Stimulated activated CD4-positive, alpha-beta T cell treated with anti-CD3 and anti-CD28 coated beads, Interleukin-4, amount 100 ng/mL, for 1 hour (primary cell): ENCODE measurements at regions not wholly inside any gene's neighbourhood (a gene's known extent, or its start where the extent isn't known, plus 50 kb on each side); places are given as distances from the start of the nearest gene placed in this dataset.
"Not testable (repeated sequence)": the region's sequence is repeated elsewhere in the genome, so short reads cannot be mapped to it uniquely, and the experiment has no call there.

Source experiments
- DNase-seq: peaks from one replicate; pipeline ENCODE4 v3.0.0-alpha.2; 2020

DNA sequence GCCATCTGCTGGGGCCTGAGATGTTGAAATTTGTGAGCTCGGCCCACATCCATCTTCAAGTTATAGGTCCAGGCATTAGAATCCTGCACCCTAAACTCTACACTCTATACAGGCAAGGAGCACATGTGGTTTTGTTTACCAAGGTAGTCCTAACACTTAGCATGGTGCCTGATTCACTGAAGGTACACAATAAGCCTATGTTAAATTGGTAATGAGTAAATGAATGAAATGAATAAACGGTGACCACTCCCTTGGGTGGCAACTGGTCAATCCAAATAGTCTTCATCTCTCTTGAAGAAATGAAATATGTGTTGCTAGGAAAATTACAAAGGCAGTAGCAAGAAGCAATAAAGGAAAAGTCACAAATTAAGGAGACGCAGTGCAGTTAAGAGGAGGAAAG is 359.3 kb upstream of the UBE2E2 start:
- DNase-seq: no peak

DNA sequence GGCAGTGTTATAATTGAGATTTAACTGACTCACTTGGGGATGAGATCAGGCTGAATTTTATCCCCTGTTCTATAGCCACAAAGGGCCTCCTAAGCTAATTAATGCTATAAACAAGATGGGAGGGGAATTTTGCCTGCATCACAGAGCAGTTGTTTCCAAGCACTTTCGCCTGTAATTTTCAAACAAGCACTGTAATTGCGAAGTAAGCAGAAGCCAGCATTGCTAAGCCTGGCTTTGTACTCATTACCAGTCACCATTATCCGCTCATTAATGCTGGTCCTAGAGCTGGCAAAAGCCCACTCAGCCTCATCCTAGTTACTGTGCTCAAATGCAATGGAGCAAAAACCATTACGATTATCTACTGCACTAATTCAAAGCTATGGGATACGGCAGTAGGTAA is 356.6 kb upstream of the UBE2E2 start:
- DNase-seq: no peak

DNA sequence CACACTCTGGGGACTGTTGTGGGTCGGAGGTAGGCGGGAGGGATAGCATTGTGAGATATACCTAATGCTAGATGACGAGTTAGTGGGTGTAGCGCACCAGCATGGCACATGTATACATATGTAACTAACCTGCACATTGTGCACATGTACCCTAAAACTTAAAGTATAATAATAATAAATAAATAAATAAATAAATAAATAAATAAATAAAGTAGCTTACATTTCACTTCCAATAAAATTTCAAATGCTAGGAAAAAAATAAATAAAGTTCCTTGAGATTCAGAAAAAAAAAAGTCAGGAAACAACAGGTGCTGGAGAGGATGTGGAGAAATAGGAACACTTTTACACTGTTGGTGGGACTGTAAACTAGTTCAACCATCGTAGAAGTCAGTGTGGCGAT is 353.5 kb upstream of the UBE2E2 start:
- DNase-seq: not testable (repeated sequence)

DNA sequence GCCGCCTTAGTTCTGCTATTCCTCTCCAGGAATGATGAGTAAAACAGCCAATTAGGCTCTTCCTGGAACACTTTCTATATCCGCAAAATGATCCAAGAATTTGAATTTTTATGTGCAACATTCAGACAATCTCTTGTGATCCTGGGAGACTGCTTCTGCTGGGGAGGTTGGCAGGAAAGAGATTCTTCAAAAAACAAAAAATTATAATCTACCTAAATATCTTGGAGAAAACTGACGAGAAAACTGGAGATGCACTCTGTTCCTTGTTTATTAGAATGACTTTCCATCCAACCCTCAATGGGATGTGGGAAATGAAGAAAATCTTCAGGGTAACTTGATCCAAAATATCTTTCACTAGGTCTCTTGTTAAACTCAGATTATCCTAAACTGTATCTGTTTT is 346.3 kb upstream of the UBE2E2 start:
- DNase-seq: no peak

DNA sequence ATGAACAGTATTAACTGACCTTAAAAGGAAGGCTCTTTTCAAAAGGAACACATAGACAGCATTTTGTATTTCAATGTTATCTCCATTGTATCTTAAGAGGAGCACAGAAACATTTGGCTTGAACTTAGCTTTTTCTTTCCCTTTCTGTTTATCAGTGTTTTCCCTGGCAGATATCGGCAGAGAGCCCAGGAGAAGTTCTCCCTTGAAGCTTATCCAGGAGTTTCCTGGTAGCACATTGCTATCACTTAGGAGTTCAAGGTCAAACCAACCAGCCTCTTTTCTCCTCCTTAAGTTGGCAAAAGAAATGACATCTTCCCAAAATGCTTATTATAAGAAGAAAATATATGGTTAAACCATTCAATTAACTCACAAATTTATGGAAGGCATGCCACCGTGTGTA is 344.6 kb upstream of the UBE2E2 start:
- no peak for DNase-seq

DNA sequence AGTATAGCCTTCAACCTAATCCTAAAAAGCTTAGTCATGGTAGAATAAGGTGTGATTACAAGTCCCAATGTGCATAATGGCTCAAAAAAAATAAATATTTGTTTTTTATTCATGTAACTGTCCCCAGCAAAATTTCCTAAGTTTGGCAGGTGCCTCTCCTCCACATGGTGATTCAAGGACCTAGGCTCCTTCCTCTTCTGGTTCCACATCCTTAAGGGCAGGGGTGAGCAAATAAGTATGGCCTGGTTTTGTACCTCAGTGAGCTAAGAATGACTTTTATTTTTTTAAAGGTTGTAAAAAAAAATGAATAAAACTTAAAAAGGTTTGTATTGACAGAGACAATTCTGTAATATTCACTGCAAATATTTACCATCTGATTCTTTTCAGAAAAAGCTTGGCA is 343.5 kb upstream of the UBE2E2 start:
- DNase-seq: no peak

DNA sequence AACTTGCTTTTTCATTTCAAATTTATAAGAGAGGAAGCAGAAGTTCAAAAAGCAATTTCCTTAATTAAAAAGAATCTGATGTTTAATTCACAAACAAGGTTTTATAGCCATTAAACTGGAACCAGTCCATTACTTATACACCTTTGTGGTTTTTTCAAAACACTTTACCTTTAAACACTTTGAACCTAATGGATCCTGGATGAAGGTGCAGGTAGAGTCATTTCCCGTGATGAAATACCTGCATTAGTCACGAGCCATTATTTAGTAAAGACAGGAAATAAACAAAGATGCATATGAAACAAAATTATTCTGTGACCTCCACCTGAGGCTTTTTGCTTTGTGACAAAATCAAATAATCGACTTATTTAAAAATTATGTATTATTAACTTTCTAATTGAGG is 341.7 kb upstream of the UBE2E2 start:
- no peak for DNase-seq

DNA sequence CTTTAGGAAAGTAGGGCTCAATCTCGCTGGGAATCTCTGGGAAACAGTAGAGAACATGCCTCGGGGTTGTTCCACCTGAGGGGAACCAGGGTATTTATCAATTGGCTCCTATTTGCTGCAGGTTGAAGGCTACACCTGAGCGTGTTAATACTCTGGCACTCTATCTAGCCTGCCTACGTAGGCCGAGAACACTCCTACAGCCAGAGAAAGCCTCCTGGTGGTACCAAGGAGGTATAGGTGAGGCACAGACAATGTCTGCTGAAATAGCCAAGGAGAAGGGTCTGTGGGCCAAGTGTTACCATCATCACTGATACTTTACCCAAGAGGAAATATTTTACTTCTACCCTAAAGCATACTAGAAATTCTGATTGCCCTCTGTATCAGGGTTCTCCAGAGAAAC is 341.0 kb upstream of the UBE2E2 start:
- DNase-seq: no peak

DNA sequence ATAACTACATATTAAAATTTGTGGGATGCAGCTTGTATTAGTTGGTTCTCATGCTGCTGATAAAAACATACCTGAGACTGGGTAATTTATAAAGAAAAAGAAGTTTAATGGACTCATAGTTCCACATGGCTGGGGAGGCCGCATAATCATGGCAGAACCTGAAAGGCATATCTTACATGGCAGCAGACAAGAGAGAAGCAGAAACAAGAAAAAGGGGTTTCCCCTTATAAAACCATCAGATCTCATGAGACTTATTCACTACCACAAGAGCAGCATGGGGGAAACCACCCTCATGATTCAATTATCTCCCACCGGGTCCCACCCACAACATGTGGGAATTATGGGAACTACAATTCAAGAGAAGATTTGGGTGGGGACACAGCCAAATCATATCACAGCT is 320.3 kb upstream of the UBE2E2 start:
- not testable (repeated sequence) for DNase-seq

DNA sequence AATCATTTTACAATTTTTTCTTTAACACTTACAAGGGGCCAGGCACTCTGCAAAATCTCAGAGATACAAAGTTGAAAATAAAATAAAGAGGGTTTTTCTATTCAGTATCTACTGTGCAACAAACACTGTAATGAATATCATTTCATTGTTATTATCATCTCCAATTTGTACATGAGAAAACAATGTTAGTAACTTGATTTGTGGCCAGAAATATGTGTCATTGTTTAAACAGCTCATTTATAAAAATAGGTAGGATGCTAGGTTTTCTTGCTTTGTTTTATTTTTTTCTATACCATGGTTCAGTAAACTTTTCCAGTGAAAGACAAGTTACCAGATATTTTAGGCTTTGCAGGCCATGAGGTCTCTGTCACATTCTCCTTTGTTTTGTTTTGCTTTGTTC is 318.1 kb upstream of the UBE2E2 start:
- no peak for DNase-seq

DNA sequence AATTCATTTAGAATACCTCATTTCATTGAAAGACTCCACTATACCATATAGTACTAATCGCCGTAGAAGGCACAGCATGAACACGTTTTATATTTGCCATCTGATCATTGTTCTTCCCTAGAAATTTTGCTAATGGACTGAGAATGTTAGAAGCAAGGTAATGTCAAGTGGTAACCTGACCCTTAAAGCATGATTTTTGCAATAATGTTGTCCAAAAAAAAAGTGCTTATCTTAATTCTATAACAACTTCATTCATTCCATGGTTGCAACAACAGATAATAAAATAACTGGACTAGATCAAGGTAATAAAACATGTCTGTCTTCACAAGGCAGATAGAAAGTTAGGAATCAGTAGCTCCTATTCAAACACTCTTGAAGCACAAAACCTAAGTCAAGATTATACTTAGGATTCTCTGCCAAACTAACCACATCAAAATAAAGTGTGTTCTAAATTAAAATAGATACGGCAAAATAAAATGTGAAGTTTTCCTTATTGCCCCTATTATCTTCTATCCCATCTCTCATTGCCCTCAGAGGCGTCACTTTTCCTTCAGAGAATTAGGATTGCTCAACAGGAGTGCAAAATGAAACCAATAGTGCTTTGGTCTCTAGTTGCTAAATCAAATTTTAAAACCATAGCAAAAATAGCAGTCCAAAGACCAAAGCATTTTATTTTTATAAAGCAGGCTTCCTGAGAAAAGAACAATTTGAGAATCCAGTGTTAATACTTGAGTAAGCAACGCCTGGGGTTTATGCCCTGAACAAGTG is 317.4 kb upstream of the UBE2E2 start:
- DNase-seq: no peak

DNA sequence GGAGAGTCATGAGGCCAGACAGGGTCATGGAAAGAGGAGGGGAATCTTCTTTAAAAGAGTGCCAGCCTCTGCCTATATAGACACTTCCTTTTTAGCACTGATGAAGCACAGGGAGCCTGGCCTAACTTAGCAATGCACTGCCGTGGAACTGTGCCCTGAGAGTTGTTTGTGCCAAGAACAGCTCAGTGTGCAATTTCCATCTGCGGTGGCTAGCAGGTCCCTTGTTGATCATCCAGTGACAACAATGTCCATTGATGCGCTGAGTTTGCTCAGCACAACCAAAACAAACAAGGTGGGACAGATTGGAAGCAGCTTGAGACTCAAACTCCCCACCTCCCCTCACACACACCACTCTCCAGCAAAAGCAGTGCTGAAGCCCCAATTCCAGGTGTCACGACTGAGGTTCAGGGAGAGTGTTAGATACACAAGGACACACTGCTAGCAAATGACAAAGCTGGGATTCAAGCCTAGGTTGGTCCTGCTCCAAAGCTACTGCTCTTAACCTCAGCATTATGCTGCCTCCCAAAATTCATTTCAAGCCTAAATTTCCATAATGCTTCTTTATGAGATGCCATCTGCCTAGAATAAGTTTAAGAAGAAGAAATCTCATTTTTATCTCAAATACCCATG is 316.6 kb upstream of the UBE2E2 start:
- no peak for DNase-seq

DNA sequence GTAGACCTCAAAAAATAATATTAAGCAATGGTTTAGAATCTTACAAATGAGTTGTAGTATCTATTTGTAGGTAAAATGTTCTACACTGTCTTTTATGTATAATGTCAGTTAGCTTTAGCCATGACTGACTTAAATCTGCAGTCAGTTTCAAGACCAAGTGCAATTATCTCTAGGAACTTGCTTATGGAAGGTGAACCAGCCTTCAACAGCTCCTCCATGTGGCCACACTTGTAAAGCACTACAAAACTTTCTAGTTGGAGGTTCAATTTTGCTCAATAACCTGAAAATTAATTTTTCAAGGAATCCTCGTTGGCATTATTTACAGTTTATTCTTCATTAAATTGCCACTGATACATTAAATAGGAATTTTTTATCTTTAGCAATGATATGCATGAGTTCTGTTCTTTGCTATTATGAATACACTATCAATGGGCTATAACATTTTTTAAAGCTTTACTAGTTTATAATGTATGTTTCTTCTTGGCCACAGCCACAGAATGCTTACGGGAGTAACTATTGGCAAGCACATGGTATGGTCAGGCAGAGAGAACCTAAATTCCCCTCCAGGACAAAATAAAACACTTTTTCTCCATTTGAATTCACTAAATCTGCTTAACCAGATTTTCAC is 315.3 kb upstream of the UBE2E2 start:
- no peak for DNase-seq

DNA sequence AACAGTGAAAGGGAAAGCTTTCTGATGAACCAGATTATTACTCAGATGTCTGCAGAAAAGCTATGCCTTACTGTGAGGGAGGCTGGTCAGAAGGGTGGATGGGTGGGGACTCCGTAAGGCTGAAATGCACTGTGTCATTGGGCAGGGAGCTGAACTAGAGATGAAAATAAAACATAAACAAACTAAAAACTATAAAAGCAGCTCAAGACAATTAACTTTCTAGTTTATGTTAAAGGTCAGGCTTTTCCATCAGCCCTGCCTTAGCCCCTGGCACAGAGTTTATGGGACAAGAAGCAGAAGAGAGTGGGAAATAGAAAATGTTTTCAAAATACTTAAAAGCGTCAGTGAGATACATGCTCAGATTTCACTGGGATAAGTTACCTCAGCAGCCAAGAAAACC is 310.0 kb upstream of the UBE2E2 start:
- no peak for DNase-seq

DNA sequence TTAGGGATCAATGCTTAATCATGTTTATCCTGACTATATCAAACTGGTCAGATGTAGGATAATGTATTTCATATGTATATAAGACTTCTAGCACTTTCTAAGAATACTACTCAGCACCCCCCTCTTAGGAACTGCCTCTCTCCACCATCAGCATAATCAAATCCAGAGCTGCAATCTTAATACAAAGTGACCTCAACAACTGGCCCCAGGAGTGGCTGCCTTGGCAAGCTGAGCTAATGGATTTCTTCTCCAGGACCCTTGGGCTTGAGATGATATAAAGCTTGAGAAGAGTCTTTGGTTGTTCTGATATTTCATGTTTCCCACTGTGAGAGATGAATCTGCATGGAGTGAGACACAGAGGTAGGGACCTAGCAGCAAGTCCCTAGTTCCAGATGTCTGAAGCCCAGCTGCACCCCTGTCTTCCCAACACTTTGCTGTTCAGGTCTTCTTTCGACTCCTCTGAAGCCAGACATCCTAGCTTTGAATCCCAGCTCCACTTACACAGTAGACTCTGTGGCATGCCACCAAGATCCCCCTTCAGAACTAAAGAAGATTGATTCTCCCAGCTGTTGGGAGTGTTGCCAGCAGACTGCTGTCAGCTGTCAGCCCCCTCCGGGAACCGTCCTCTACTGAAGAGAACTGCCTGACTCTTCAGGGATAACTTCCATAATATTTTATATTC is 309.3 kb upstream of the UBE2E2 start:
- no peak for DNase-seq

DNA sequence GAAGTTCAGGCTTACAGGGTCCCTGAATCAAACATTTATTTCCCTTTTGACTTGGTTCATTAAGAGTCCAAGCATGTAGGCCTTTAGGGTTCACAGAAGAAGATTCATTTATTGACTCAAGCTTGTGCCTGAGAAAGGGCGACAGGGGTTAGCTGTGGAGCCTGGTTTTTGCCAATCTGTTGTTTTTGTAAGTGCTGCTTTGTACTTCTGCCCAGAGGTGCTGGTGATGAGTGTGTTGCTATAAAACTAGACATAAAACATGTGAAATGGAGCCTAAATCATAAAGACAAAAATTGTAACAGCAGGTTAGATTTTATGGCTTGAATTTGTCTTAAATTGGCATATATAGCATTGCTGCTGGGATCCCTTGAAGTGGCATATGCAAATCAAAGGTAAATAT is 308.3 kb upstream of the UBE2E2 start:
- DNase-seq: no peak

DNA sequence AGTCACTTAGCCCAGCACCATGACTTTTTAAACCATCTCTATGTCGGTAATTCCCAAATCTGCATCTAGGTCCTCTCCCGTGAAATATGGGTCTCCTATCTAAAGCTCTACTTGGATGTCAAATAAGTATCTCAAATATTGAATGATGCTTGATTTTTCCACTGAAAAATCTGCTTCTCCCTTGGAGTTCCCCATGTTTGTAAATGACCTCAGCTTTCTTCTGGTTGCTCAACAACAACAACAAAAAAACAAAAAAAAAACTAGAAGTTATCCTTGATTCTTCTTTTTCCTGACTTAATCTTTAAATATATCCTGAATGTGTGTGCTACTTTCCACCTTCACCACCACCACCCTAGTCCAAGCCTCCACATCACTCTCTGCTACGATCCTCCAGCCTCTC is 307.5 kb upstream of the UBE2E2 start:
- DNase-seq: no peak

DNA sequence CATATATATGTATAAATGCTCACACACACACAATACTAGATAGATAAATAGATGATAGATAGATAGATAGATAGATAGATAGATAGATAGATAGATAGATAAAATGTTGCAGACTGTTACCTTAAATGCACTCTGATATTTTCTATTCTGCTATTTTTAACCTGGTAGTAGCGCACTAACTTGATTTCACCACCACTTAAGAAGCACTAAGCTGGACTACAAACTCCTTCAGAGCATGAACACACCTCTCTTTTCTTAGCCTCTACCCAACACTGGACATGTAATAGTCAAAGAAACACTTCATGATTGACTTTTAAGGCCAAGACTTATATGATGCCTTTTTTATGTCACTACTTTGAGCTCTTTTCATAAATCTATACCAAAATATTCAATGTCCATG is 304.6 kb upstream of the UBE2E2 start:
- no peak for DNase-seq

DNA sequence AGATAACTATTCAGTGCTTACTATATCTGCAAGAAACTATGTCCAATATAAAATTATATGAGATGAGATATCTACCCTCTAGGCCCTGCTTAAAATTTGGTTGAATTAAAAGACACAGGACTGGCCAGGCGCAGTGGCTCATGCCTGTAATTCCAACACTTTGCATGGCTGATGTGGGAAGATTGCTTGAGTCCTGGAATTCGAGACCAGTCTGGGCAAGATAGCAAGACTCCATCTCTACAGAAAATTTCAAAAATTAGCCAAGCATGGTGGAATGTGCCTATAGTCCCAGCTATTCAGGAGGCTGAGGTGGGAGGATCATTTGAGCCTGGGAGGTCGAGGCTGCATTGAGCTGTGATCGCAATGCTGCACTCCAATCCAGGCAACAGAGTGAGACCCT is 303.7 kb upstream of the UBE2E2 start:
- DNase-seq: no peak

DNA sequence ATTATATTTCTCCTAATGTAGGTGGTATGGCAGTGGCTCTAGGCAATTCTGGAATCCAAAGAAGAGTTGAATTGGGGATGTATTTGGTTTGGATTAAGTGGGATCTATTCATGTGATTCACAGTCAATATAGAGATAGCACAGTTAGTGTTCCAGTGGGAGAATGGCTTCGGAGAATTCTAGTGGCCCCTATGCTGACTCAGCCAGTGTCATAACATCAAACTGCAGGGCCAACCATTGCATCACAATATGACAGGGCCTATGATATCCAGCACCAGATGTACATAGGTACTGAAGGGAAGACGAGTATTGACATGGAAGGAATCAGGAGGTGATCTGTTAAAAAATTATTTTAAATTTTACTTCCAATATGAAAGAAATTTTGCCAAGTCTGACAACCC is 302.8 kb upstream of the UBE2E2 start:
- DNase-seq: no peak

DNA sequence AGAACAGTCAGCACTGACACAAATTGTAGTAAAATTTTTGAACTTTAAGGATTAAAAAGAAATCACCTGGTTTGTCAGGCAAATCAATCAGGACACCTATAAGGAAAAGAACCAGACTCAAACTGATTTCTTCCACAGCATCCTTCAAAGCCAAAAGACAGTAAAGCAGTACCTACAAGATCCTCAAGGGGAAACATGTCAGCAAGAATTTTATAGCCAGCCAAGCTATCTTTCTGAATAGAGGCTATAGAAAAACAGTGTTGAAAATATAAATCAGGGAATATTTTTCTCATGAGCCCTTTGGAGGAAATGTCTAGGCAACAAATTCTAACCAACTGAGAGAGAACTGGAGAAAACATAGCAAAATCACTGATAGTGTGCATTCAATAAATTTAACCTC is 301.4 kb upstream of the UBE2E2 start:
- no peak for DNase-seq

DNA sequence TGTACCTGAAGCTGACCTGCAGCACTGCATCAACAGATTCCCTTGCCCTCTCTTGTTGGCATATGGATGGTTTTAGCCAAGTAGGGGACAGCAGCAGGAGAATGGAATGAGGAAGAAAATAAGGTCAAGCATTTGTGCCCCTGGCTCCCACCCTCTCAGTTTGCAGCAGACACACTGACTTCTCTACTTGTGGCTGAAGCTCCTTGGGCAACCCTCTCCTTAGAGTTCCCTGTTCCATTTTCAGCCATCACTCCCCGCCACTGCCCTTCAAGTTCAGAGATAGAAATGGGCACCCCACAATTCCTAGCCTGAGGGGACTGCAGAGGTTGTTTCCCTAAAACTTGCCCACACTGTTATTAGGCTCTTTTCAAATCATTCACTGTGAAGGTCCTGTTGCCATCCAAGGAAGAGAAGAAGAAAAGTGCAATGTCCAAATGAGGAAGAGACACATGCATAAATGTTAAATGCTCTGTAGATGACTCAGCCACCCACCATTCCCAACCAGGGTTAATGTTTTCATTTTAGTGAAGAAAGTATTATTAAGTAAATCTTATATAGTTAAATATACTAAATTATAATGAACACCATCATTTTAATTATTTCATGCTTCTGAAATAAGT is 295.9 kb upstream of the UBE2E2 start:
- DNase-seq: no peak

DNA sequence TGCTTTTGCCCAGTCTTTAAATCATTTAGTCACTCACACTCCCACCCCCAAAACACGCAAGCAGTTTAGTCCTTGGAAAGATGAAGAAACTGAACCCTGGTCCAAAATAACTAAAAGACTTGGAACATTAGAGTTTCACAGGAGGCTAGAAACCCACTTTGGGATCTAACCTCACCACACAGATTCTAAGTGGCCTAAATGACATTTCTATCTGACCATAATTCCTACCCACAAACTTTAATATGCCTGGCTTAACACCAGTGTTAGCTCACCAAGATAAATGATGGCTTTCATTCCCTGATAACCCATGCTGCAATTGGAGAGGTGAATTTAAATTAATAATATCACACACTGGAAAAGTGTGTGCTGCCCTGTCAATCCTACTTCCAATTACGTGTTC is 295.3 kb upstream of the UBE2E2 start:
- no peak for DNase-seq
